HepG2 (cell line): ENCODE measurements at regions not wholly inside any gene's neighbourhood (a gene's known extent, or its start where the extent isn't known, plus 50 kb on each side); places are given as distances from the start of the nearest gene placed in this dataset.

Experiments used
- ATAC-seq: fragments of 200-7000 bp; cut with Tn5 transposase; 3 replicates; pipeline ENCODE4 v1.9.1; 2020; ENCODE audit warnings: mild to moderate bottlenecking, moderate library complexity
- BruUV-seq: library from RNA; stranded (reverse); fragments of 400-500 nt; replicated peaks from 2 replicates; lab custom pipeline; 2021; lab: Mats Ljungman, UMichigan
- CTCF ChIA-PET: fragments of 300-600 bp; formaldehyde crosslinking; extraction: SDS; loops from one replicate; lab custom pipeline; 2021; ENCODE audit warnings: low total read pairs, inconsistent platforms, low intra/inter-chr PET ratio; lab: Yijun Ruan, JAX
- POLR2A ChIA-PET: fragments of 350-600 bp; sonication (Branson Sonifier 250); formaldehyde crosslinking; loops from one replicate; lab custom pipeline; 2020; ENCODE audit warnings: antibody characterized with exemption, inconsistent platforms; lab: Yijun Ruan, JAX
- DNase-seq: peaks from one replicate; pipeline ENCODE4 v3.0.0-alpha.2; 2015; ENCODE audit warnings: low spot score
- FAIRE-seq: peaks from 3 replicates; lab custom pipeline; 2011; peaks lifted over from hg19 to GRCh38; lab: Jason Lieb, UNC
- H2AFZ ChIP-seq: one replicate; pipeline ENCODE4 v1.6.1; 2011; ENCODE audit warnings: low read length, inconsistent platforms
- H3K27ac ChIP-seq: fragments of 300-600 bp; 3 replicates; pipeline ENCODE4 v1.8.0; 2011; ENCODE audit warnings: mixed run types, mild to moderate bottlenecking, mixed read lengths, low read length, inconsistent platforms; ENCODE audit not compliant: insufficient read depth; ENCODE audit errors: extremely low read length
- H3K27me3 ChIP-seq, 2 experiments: fragments of 200-600 bp in 1 of 2; 2 replicates in 1 of 2; 3 replicates in 1 of 2; pipeline versions ENCODE4 v1.6.0 to v1.8.0; 2011; ENCODE audit warnings: low read length in 2 of 2, mild to moderate bottlenecking in 2 of 2, moderate library complexity in 2 of 2, inconsistent platforms in 1 of 2; ENCODE audit not compliant: insufficient read depth in 2 of 2, control insufficient read depth in 1 of 2
- H3K36me3 ChIP-seq, 2 experiments: fragments of 200-600 bp in 1 of 2; replicated peaks in 1 of 2; 2 replicates in 1 of 2; 3 replicates in 1 of 2; pipeline versions ENCODE4 v1.5.1 to v1.8.0; 2011; ENCODE audit warnings: low read length in 2 of 2, inconsistent platforms in 1 of 2; ENCODE audit not compliant: insufficient read depth in 2 of 2, control insufficient read depth in 1 of 2
- H3K4me1 ChIP-seq: 2 replicates; pipeline ENCODE4 v1.5.1; 2012; ENCODE audit warnings: low read length, inconsistent platforms; ENCODE audit not compliant: insufficient read depth
- H3K4me2 ChIP-seq: 2 replicates; pipeline ENCODE4 v1.6.0; 2011; ENCODE audit warnings: low read depth, low read length, inconsistent platforms
- H3K4me3 ChIP-seq, 3 experiments: fragments of 200-600 bp in 1 of 3; sonication (generic), shearing (Covaris generic) in 1 of 3; replicated peaks in 1 of 3; 2 replicates each; pipeline ENCODE4 v1.5.1; 2011 to 2016; ENCODE audit warnings: low read length in 3 of 3, inconsistent platforms in 2 of 3, low read depth in 2 of 3, mild to moderate bottlenecking in 2 of 3, control low read depth in 1 of 3, mixed read lengths in 1 of 3; ENCODE audit not compliant: insufficient read depth in 1 of 3
- H3K79me2 ChIP-seq: one replicate; pipeline ENCODE4 v1.6.1; 2011; ENCODE audit warnings: low read length, inconsistent platforms; ENCODE audit not compliant: insufficient read depth
- H3K9ac ChIP-seq: 2 replicates; pipeline ENCODE4 v1.6.0; 2011; ENCODE audit warnings: mild to moderate bottlenecking, low read depth, low read length, inconsistent platforms; ENCODE audit not compliant: insufficient read depth
- H3K9me3 ChIP-seq: 2 replicates; pipeline ENCODE4 v1.5.1; 2012; ENCODE audit warnings: mild to moderate bottlenecking, low read length
- H4K20me1 ChIP-seq: 2 replicates; pipeline ENCODE4 v1.6.0; 2011; ENCODE audit warnings: inconsistent platforms, mild to moderate bottlenecking, low read length, moderate library complexity; ENCODE audit not compliant: insufficient read depth
- CHD2 ChIP-seq: IDR thresholded peaks from 2 replicates; pipeline ENCODE4 v1.6.1; 2011; ENCODE audit warnings: low read depth, low read length, improper control_type of control experiment
- ISX ChIP-seq: sonication (generic); formaldehyde crosslinking; conservative IDR thresholded peaks from 2 replicates; pipeline ENCODE4 v1.5.0; 2020; ENCODE audit warnings: missing genetic modification reagents
- MAFK ChIP-seq, 2 experiments: IDR thresholded peaks in 1 of 2; conservative IDR thresholded peaks in 1 of 2; 2 replicates each; pipeline ENCODE4 v1.6.1; 2011; ENCODE audit warnings: improper control_type of control experiment in 2 of 2, low read length in 2 of 2
- PAWR ChIP-seq: sonication (generic); formaldehyde crosslinking; IDR thresholded peaks from 2 replicates; pipeline ENCODE4 v1.4.0; 2020; ENCODE audit warnings: missing genetic modification reagents, mild to moderate bottlenecking, borderline replicate concordance
- SPEN ChIP-seq: sonication (generic); formaldehyde crosslinking; IDR thresholded peaks from 2 replicates; pipeline ENCODE4 v1.5.1; 2020; ENCODE audit warnings: low read depth, mild to moderate bottlenecking, missing genetic modification reagents
- ZNF33B ChIP-seq: sonication (generic); formaldehyde crosslinking; IDR thresholded peaks from 2 replicates; pipeline ENCODE4 v1.5.1; 2020; ENCODE audit warnings: mild to moderate bottlenecking, missing genetic modification reagents
- WGBS: methylation state at CpG from one replicate; pipeline ENCODE4 v1.1.6; 2017; ENCODE audit warnings: low lambda C conversion rate; 5-methylcytosine and 5-hydroxymethylcytosine counted together
- in situ Hi-C: cut with HindIII; loops from 2 replicates; pipeline ENCODE4 v1.10.0; 2017; ENCODE audit warnings: low pct_unique_long_range_greater_than_20kb; ENCODE audit not compliant: extremely low pct_ligation_motif_present
- intact Hi-C: fragments of 100-400 bp; cut with micrococcal nuclease; formaldehyde crosslinking; loops from one replicate; pipeline ENCODE4 v1.10.0; 2022; ENCODE audit not compliant: unreplicated experiment

GRCh38 chr6:21406316-21406715 lies 187.2 kb upstream of the SOX4 start:
- no peaks in the 10 kb centered on the region for H3K79me2 ChIP-seq
- peaks cover 0 to 6% of the 10 kb centered on the region in 2 experiments; a peak in 1 of 5 replicates for H3K27me3 ChIP-seq
- H3K27ac ChIP-seq: no peak overlapping the region
- H2AFZ ChIP-seq: no peak overlapping the region
- ChIA-PET POLR2A (no interaction called here), CTCF (no interaction called here)
- DNase-seq: no peak
- intact Hi-C loops: no loop called here
- no peak overlapping the region for H3K4me3 ChIP-seq
- no peak overlapping the region for H3K9ac ChIP-seq
- in situ Hi-C loops: no loop called here
- BruUV-seq: no TSS peak
- no peak for TF ChIP-seq ZNF33B (CRISPR knock-in tag)
- 0 out of 4 replicates have a peak, but pooled peaks of 1 of the 2 experiments have one; percentile 13 for TF ChIP-seq MAFK (conservative IDR thresholded peaks at IDR 0.05 in 1 of 2, IDR thresholded peaks at IDR 0.05 in 1 of 2; ENCODE audit: low read length in 2 of 2)
- no peak for TF ChIP-seq ISX (CRISPR knock-in tag)
- WGBS: 76% methylated on average over 5 of the region's 5 CpGs
- no peaks in the 10 kb centered on the region for H3K4me1 ChIP-seq
- ATAC-seq: no peak
- no peak for FAIRE-seq
- no peak overlapping the region for H3K4me2 ChIP-seq
- no peaks in the 10 kb centered on the region for H3K36me3 ChIP-seq
- no peaks in the 10 kb centered on the region for H4K20me1 ChIP-seq
- H3K9me3 ChIP-seq: no peaks in the 10 kb centered on the region

- BruUV-seq: no TSS peak
- ATAC-seq (no peak), FAIRE-seq (no peak), DNase-seq (no peak)
- Histone ChIP-seq H3K4me3 (no peak overlapping the region), H2AFZ (no peak overlapping the region), H3K9me3 (no peaks in the 10 kb centered on the region), H3K27me3 (no peaks in the 10 kb centered on the region; a peak in 1 of 5 replicates), H3K79me2 (no peaks in the 10 kb centered on the region), H4K20me1 (no peaks in the 10 kb centered on the region), H3K36me3 (no peaks in the 10 kb centered on the region), H3K27ac (no peak overlapping the region), H3K4me2 (no peak overlapping the region), H3K4me1 (no peaks in the 10 kb centered on the region), H3K9ac (no peak overlapping the region)
- ChIA-PET POLR2A (no interaction called here), CTCF (no interaction called here)
- WGBS: 58% methylated on average over 5 of the region's 5 CpGs
- TF ChIP-seq CHD2 (no peak), SPEN (CRISPR knock-in tag) (no peak), PAWR (CRISPR knock-in tag) (no peak)
- in situ Hi-C loops (no loop called here), intact Hi-C loops (no loop called here)
Measured at GRCh38 chr6:21409231-21409630, 184.3 kb upstream of the SOX4 start.
